Myocyte (in vitro differentiated cells): ENCODE measurements at regions not wholly inside any gene's neighbourhood (a gene's known extent, or its start where the extent isn't known, plus 50 kb on each side); places are given as distances from the start of the nearest gene placed in this dataset.
"Not testable (repeated sequence)": the region's sequence is repeated elsewhere in the genome, so short reads cannot be mapped to it uniquely, and the experiment has no call there.

Source experiments
- DNase-seq: peaks from one replicate; pipeline ENCODE4 v3.0.0-alpha.2; 2012; ENCODE audit warnings: low read depth

DNA sequence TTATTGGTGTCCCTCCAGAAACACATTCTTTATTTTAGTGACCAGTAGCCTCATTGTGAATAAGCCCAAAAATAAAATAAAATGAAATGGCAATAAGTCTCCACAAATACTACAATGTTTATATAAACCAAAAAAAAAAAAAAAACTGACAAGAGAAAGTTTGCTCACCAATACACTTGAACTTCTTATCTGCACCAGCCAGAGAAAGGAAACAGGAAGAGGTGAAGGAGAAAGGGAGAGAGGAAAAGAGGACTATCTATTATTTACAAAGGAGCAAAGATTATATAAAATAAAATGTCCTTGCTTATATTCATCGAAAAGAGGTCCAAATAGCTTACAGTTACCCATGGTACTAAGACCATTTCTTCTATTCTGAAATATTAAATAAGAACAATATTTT lies 176.4 kb upstream of the CCNG1 start:
- no peak for DNase-seq

DNA sequence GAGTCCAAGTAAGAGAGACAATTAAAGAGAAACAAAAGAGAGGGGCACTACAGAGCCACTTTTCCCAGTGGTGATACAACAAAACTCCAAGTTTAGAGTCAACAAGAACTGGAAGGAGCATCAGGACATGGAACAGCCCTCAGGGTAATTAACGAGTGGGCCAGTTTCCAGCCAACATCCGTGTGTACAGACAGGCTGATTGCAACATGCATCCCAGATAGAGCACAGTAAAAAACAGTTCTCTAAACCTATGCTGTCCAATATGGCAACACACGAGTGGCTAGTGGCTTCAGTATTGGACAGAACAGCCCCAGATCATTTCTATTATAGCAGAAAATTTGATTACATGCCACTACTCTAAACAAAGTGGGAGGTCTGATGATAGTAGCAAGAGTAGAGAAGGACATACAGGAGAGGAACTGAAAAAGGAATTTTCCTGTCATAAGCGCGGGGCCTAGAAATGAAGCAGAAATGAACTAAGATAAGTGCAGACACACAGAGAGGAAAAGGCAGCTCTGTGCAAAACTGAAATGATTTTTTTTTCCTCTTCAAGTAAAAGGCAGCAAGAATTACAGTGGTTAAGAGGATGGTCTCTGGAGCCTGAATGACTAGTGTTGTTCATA lies 175.6 kb upstream of the CCNG1 start:
- DNase-seq = no peak

DNA sequence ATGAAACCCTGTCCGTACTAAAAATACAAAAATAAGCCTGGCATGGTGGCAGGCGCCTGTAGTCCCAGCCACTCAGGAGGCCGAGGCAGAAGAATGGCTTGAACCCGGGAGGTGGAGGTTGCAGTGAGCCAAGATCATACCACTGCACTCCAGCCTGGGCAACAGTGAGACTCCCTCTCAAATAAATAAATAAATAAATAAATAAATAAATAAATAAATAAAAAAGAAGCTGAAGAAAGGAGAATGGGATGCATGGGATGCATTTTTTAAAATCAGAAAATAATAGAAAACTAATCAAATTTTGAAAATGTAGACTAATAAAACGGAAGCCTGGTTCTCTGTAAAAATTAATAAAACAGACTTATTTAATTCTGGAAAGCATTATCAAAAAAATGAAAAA lies 171.1 kb upstream of the CCNG1 start:
- not testable (repeated sequence) for DNase-seq

DNA sequence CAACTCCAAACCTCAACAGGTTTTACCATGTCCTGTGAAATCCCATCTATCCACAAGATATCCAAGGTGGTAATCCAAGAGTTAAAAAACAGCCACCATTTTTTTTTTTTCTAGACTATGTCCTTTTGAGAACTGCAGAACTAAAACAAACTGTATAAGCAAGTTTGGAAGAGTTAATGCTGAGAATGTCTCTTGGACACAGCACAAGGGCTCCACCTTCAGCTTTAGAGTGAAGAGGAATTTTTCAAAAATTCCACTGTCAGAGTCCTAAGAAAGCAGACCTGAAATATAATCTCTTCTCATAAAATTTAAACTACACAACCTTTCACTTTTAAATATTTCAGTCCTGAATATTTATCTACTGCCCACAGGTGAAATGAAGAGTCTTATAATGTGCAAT lies 167.8 kb upstream of the CCNG1 start:
- no peak for DNase-seq

DNA sequence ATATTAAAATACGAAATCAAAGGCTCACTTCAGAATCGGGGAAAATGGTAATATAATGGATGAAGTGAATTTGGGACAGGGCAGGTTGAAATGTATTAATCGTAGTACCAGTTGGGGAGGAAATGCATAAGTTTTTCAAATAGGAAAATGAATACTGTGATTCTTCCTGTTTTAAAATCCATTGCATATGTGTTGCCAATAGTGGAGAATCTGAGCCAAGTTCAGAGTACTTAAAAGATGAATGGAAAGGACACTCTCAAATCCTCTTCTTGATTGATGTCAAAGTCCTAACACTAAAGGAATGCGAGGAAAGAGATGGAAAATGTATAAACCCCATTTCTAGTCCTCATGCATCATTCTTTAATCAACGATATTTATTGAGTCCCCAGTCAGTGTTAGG lies 160.9 kb upstream of the CCNG1 start:
- no peak for DNase-seq

DNA sequence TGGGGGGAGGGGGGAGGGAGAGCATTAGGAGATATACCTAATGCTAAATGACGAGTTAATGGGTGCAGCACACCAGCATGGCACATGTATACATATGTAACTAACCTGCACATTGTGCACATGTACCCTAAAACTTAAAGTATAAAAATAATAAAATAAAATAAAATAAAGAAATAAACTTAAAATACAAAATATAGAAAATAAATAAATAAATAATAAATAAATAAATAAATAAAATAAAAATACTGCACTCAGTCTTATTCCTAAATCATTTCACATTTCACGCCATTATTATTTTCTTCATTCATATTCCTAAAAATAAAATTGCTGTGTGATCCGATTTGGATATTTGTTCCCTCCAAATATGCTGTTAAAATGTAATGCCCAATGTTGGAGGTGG lies 156.5 kb upstream of the CCNG1 start:
- DNase-seq = not testable (repeated sequence)

DNA sequence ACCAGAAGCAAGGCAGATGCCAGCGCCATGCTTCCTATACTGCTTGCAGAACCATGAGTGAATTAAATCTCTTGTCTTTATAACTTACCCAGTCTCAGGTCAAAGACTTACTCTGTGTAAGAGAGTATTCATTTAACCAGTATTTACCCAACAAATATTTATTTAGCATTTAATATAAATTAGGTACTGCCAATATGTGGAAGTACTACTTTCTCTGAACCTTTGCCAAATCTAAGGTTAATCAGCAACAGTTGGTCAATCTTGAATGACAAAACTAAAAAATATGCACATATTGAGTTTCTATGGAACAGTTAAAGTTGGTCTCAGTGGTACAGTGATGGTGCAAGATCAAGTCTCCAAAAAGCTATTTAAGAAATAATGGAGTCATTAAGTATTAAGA lies 155.9 kb upstream of the CCNG1 start:
- no peak for DNase-seq

DNA sequence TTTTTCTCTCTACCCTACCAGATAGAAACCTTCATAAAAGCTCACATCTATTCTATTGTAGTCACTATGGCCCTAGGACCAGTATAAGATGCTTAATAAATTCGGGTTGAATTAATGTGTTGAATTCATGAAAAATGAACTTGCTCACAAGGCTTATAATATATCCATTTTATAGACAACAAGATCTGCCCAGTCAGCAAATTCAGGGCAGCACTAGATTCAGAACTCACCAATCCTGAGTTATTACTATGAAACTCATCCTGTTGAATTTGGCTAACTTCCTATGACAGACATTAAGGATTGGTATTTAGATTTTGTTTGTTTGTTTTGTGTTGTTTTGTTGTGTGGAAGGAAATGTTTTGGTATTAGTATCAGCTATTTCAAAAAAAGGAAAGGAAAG lies 143.6 kb upstream of the CCNG1 start:
- no peak for DNase-seq

DNA sequence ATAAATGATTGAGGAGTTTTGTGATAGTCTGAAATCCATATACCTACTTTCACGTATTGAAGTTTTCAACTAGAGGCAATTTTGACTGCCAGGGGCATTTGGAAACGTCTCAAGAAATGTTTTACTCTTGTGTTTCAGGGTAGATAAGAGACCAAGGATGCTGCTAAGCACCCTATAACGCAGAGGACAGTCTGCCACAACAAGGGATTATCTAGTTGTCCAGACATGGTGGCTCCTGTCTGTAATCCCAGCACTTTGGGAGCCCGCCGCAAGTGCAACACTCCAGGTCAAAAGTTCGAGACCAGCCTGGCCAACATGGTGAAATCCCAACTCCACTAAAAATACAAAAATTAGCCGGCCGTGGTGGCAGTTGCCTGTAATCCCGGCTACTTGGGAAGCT lies 133.7 kb upstream of the CCNG1 start:
- no peak for DNase-seq

DNA sequence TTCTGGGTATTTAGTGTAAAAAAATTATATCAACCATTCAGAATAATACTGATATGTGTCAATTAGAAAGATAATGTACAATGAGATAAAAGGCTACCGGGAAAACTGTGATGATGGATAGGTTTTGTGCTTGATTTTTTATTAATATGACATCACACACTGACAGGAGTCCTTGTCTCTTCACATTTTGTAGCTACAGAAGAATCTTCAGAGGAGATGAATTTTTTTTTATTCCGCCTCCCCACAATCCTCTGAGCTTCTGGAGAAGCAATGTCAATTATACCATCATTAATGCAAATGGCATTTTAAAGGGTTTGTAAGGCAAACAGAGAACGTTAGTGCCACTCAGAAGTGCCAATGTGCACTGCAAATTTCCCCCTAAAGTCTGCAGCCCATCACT lies 131.7 kb upstream of the CCNG1 start:
- no peak for DNase-seq

DNA sequence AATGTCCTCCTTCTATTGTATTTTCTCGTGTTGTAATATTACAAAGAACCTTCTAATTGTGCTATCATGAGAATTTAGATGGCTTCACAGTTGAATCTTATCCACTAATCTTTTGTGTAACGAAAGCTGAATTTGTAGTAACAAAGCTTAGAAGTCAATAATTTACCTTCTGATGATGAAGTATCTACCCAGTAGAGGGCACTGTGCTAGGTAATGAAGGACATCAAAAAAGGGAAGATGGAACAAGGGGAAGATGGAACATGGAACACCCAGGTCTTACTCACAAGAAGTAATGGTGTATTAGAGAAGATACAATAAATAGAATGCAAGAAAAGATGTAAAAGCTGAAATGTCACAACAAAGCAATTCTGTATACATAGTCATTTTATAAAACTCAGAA lies 131.0 kb upstream of the CCNG1 start:
- DNase-seq = peak; percentile 2

DNA sequence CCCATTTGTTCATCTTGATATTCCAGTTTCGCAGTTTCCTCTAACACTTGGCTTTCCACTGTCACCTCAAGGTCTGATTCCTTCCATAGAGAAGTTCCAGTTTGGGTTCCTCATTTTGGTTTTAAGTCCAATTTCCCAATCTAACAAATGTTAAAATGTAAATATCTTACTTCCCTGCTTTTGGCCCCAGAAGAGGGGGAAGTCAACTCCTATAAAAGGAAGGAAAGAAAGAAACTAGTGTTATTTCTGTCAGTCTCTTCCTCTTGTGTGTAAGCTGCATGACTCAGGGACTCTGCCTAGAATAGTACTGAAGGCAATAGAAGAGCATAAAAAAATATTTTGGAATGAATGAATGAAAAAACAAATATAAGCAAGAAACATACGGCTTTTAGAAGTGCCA lies 127.5 kb upstream of the CCNG1 start:
- DNase-seq = no peak

DNA sequence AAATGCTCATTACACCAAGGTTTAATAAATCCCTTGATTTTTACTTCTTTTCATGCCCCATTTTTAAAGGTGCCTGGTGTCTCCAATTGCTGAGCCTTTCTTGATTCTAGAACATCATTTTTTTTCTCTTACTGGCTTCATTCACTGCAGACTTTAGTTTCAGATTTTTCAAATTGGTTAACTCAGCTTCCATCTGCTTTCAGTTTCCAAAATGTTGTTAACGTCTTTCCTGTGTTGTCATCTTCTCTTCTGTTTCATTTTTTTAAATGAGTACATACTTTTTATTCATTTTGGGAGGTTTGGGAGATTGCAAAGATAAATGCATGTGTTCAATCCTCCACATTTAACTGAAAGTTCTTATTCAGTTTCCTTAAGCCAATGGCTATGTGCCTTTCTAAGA lies 126.4 kb upstream of the CCNG1 start:
- DNase-seq = no peak

DNA sequence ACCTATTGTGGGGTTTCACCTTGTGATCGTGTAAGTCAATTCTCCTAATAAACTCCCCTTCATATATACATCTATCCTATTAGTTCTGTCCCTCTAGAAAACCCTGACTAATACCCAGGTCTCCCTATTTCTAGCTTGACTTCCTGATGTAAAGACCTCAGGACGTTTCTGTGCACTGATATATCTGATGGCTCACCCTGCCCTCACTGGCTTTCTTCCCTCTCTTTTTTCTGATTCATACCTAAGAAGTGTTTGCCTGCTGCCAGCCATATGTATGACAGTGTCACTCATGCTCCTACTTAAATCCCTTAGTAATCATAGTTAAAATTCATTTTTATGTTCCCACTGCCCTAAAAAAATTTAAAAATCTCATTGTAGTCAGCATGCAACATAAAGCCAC lies 124.8 kb upstream of the CCNG1 start:
- no peak for DNase-seq

DNA sequence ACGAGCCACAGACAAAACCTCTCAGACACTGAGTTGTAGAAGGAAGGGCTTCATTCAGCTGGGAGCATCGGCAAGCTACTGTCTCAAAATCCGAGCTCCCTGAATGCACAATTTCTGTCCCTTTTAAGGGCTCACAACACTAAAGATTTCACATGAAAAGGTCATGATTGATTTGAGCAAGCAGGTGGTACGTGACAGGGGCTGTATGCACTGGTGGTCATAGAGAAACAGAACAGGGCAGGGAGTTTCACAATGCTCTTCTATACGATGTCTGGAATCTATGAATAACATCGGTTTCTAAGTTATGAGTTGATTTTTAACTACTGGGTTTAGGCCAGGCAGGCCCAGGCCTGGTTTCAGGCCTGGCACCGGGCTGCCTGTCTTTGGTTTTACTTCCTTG lies 124.3 kb upstream of the CCNG1 start:
- not testable (repeated sequence) for DNase-seq

DNA sequence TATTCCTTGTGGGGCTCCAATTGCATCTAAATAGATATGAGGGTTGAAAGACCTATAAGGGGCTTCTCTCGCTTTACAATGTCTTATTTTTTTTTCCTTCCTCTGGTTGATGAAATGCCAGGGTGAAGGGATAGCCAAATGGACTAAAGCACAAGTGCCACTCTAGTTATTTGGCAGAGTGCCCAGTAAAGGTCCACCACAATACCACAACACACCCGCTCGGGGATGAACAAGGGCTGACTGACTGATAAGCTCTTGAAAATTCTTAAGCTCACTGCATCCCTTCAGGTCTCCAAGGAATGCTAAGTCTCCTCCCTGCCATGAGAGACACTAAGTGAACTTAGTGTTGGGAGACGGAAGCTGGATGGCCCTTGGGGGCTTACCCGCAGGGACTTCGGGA lies 121.0 kb upstream of the CCNG1 start:
- peak; percentile 59 for DNase-seq

DNA sequence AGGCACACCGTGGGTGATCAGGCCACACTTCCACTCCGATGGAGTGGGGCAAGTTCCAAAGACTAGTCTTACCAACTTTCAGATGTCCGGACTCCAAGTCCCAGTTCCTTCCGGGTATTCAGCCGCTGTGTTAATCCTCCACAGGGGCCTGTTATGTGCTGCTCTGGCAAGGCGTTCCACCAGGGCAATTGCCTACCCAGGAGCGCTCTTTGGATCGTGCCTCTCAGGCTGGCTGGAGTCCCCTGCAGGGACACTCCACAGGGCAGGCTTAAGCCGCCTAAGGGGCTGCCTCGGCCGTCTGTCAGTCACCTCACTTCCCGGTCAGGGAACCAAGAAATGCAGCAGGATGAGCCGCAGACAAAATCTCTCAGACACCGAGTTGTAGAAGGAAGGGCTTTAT lies 118.7 kb upstream of the CCNG1 start:
- no peak for DNase-seq

DNA sequence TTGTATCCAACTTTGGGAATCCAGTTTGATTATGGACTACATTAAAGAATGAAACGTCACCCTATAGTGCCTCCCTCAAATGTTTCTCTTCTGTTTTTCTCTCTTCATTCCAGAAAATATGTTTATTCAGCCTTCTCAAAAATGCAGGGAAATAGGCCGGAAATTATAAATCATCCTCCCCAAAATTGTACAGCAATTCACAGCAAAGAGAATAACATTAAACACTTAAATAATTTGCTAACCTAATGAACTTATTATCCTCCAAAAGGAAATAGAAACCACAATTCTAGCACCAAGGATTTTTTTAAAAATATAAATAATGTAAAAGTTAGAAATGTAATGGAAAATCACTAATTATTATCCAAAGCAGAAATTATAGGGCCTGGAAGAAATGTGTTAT lies 115.9 kb upstream of the CCNG1 start:
- no peak for DNase-seq

DNA sequence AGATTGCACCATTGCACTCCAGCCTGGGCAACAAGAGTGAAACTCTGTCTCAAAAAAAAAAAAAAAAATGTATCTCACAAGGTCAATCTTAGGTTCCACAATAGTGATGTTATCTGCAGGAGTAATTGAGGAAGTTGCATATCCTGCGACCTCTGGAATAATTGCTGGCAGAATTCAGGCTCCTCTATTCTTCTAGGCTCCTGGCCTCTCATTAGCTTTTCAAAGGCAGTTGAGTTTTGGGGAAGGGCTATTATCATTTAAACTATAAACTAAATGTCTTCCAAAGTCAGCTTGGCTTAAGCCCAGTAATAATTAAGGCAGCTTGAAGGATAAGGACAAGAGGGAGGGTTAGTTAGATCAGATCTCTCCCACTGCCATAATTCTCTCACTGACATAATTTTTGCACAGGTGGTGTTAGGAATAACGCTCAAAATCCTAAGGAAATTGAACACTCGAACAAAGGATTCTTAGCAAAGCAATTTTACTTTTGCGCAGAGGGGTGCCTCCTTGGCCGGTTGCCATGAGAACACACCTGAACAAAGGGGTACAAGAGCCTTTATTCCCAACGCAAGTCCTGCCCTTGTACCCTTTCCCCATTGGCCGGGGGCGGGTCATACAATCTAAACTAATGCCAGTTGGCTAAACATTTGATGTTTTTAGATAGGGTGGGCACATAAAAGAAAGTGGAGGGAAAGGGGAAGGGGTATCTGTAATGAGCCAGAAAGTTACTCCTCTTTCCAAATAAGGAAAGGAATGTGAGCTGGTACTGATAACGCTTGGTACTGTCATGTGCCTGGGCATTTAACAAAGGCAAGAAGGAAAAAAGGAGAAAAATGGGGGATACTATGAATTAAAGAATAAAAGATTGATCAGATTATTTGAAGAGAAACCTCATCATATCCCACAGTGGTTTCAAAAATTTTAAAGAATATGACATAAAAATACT lies 106.4 kb upstream of the CCNG1 start:
- no peak for DNase-seq

DNA sequence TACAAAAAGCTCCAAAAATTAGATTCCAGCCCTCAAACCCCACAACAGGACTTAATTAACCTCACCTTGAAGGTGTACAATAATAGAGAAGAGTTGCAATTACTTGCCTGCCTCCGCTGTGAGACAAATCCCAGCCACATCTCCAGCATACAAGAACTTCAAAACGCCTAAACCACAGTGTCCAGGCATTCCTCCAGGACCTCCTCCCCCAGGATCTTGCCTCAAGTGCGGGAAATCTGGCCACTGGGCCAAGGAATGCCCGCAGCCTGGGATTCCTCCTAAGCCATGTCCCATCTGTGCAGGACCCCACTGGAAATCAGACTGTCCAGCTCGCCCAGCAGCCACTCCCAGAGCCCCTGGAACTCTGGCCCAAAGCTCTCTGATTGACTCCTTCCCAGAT lies 101.3 kb upstream of the CCNG1 start:
- not testable (repeated sequence) for DNase-seq

DNA sequence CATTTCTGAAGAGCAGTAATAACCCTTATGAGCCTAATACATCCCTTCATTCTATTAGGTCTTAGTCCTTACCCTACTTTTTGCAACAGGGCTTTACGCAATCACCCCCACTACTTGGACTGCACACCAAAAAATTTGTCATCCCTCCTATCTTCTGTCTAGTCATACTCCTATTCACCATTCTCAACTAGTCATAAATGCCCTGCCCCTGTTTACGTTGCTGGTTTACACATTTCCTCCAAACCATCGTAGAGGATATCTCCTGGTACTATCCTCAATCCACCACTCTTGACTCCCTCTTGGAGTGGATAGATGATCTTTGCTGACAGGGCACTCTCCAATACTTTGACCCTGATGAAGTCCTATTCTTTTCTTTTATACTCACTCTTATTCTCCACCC lies 98.2 kb upstream of the CCNG1 start:
- DNase-seq = no peak

DNA sequence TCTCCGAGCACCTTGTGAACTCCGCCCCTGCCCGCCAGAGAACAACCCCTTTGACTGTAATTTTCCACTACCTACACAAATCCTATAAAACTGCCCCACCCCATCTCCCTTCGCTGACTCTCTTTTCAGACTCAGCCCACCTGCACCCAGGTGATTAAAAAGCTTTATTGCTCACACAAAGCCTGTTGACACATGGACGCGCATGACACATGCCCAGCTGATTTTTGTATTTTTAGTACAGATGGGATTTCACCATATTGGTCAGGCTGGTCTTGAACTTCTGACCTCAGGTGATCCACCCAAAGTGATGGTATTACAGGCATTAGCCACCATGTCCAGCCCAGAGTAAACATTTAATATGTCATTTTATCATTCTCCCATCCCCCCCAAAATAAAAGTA lies 97.0 kb upstream of the CCNG1 start:
- DNase-seq = not testable (repeated sequence)

DNA sequence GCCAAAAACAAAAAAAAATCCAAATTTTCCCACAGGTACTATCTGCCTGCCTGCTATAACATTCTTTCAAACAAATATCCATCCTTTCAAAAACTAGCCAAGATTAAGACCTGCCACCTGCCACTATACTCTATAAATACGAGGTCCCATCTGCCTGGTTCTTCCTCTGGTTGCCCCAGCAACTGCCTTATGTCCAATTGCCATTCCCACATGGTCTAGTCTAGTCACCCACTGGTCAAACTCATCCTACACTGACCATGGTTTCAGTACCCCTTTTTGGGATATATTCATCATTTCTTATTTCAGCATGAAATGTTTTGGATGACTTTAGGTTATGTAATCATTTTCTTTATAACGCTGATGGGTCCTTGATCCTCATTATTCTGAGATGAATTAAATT lies 95.1 kb upstream of the CCNG1 start:
- DNase-seq = no peak
